NCI-H345 (cell line): ENCODE measurements at regions not wholly inside any gene's neighbourhood (a gene's known extent, or its start where the extent isn't known, plus 50 kb on each side); places are given as distances from the start of the nearest gene placed in this dataset.
"Not testable (repeated sequence)": the region's sequence is repeated elsewhere in the genome, so short reads cannot be mapped to it uniquely, and the experiment has no call there.

ENCODE experiments used
- DNase-seq: peaks from one replicate; lab custom pipeline; 2025; lab: John Stamatoyannopoulos, UW

- DNase-seq: not testable (repeated sequence)
Measured at GRCh38 chr15:54749461-54749860, 447.3 kb downstream of the RSL24D1 start.

GRCh38 chr15:54722342-54722986 lies 474.3 kb downstream of the RSL24D1 start:
- no peak for DNase-seq

- DNase-seq: no peak
Measured at GRCh38 chr15:54719325-54719724, 477.4 kb downstream of the RSL24D1 start.

DNA sequence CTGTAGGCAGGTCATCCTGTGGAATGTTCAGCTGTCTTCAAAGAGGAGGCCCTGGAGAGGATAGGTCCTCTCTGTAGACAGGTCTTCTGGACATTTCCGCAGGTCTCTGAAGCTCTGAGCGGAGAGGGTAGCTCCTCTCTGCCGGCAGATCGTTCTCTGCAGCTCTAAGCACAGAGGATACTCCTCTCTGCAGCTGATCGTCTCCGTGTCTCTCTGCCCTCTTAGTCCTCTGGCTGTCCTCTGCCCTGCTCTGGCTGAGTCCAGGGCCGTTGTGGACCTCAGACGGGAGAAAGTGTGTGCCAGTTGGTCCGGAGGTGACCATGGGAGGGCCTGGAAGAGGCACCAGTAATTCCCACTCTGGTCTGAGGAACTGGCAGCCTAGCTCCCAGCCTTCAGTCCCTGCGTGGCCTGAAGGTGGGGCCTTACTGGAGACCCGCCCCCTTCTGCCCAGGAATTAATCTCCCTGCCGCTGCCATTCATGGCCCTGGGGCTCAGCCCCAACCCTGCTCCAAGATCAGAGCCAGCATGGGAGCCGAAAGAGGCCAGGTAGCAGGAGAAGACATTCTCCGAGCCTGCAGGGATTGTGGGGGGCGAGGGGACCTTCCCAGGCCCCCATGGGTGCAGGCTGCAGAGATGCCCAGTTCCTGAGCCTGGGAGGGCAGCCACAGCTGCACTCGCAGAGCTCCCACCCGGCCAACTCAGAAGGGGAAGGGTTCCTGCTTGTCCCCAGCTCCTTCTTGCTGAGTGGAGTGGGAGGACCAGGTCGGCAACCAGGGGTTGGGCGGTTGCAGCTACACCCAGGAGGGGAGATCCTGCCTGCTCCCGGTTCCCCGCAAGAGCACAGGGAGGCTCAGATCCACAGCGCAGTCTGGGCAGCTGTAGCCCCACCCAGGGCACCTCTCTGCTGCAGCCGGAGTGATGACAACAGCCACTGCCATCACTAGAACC lies 488.7 kb downstream of the RSL24D1 start:
- DNase-seq: no peak

- DNase-seq: no peak
Measured at GRCh38 chr15:54687628-54688027, 509.1 kb downstream of the RSL24D1 start.
